ENCODE measurements at regions not wholly inside any gene's neighbourhood (a gene's known extent, or its start where the extent isn't known, plus 50 kb on each side); places are given as distances from the start of the nearest gene placed in this dataset.

DNA sequence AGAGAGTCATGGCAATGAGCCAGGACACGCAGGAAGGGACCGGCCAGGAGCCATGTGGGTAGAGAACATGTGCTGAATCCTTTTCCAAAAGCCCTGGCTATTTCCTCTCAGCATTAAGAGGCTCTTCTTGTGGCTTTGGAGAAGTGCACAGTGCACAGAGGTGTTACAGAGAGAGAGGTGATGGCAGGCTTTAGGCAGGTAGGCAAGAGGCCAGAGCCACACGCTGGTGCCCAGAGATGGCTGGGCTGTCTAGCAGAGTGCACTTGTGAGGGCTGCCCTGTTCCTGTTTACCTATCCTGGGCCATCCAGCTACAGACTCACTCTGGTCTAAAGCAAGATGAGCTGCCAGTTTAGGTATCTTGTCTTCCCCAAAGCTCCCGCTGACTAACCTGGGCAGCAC is 402.6 kb downstream of the OCA2 start:
- Histone ChIP-seq H3K4me1 (no peaks in the 10 kb centered on the region), H3K27me3 (replicated peaks in 1 of 7) (no peaks in the 10 kb centered on the region), H3K9me3 (peaks cover 0 to 21% (median 0%) of the 10 kb centered on the region in 8 donors), H3K4me3 (no peak overlapping the region), H3K36me3 (no peaks in the 10 kb centered on the region), H3K27ac (no peak overlapping the region)
- intact Hi-C loops (cut with DNase I; ENCODE audit: low total_unique reads), result no loop called here
- DNase-seq, result no peak
- TF ChIP-seq POLR2AphosphoS5 (IDR thresholded peaks at IDR 0.05) (no peak), POLR2A (IDR thresholded peaks at IDR 0.05) (no peak)
- TF ChIP-seq, protein P1, sequence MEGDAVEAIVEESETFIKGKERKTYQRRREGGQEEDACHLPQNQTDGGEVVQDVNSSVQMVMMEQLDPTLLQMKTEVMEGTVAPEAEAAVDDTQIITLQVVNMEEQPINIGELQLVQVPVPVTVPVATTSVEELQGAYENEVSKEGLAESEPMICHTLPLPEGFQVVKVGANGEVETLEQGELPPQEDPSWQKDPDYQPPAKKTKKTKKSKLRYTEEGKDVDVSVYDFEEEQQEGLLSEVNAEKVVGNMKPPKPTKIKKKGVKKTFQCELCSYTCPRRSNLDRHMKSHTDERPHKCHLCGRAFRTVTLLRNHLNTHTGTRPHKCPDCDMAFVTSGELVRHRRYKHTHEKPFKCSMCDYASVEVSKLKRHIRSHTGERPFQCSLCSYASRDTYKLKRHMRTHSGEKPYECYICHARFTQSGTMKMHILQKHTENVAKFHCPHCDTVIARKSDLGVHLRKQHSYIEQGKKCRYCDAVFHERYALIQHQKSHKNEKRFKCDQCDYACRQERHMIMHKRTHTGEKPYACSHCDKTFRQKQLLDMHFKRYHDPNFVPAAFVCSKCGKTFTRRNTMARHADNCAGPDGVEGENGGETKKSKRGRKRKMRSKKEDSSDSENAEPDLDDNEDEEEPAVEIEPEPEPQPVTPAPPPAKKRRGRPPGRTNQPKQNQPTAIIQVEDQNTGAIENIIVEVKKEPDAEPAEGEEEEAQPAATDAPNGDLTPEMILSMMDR (IDR thresholded peaks at IDR 0.05 in 8 of 11, conservative IDR thresholded peaks at IDR 0.05 in 3 of 11), result no peak
- WGBS, 5 donors, result 61 to 91% (median 89%) methylated on average over 4 of the region's 4 CpGs

DNA sequence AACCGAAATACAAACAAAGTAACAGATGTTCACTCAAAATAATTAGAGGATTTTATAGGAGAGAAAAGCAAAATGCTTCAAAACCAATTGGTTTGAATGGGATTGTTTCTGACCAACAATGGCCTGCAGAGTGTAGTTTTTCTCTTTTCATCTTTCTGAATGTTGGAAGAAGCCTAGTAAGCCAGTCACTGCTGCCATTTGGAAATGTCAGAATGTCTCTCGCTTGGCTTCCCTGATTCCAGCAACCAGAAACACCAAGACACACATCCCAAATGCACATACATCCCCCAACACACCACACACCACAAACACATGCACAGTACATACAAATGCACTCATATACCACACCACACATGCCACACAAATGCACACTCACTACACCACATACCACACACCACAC is 403.4 kb downstream of the OCA2 start:
- H3K27ac ChIP-seq, result no peak overlapping the region
- H3K27me3 ChIP-seq (replicated peaks in 1 of 7), result no peaks in the 10 kb centered on the region
- DNase-seq, result no peak
- TF ChIP-seq POLR2A (IDR thresholded peaks at IDR 0.05) (no peak), POLR2AphosphoS5 (IDR thresholded peaks at IDR 0.05) (no peak)
- TF ChIP-seq, protein P1 (IDR thresholded peaks at IDR 0.05 in 8 of 11, conservative IDR thresholded peaks at IDR 0.05 in 3 of 11), result no peak
- no peak overlapping the region for H3K4me3 ChIP-seq
- peaks cover 0 to 19% (median 0%) of the 10 kb centered on the region in 8 donors for H3K9me3 ChIP-seq
- WGBS, 5 donors, result 76 to 89% (median 86%) methylated on average over 2 of the region's 2 CpGs
- intact Hi-C loops (cut with DNase I; ENCODE audit: low total_unique reads), result no loop called here
- H3K36me3 ChIP-seq, result no peaks in the 10 kb centered on the region
- no peaks in the 10 kb centered on the region for H3K4me1 ChIP-seq

DNA sequence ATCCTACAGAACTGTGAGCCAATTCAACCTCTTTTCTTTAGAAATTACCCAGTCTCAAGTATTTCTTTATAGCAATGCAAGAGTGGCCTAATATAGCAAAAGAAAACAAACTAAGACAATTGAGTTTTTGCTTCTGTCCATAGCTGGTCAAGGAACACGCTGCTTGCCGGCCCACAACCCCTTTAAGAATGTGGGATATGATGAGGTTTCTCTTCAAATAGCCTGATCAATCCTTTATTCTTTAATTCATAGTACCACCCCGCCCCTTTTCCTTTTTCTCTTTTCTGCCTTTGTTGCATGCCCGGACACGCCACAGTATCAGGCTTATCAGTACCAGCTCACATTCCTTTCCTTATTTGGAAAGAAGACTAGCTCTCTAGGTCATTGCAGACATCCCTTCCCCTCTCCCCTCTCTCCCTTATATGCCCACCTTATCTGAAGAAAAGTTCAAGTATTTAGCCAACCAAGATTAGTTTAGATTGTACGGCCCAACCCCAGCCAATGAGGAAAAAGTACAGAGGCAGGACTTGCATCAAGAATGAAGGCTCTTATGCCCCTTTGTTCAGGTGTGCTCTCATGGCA is 404.5 kb downstream of the OCA2 start:
- TF ChIP-seq POLR2A (IDR thresholded peaks at IDR 0.05), result no peak
- no peak for TF ChIP-seq POLR2AphosphoS5 (IDR thresholded peaks at IDR 0.05)
- TF ChIP-seq, protein P1 (IDR thresholded peaks at IDR 0.05 in 8 of 11, conservative IDR thresholded peaks at IDR 0.05 in 3 of 11), result no peak
- DNase-seq, result no peak
- H3K36me3 ChIP-seq, result no peaks in the 10 kb centered on the region
- no peak overlapping the region for H3K4me3 ChIP-seq
- intact Hi-C loops (cut with DNase I; ENCODE audit: low total_unique reads), result no loop called here
- H3K9me3 ChIP-seq, result peaks cover 0 to 19% (median 0%) of the 10 kb centered on the region in 8 donors
- H3K4me1 ChIP-seq, result no peaks in the 10 kb centered on the region
- no peak overlapping the region for H3K27ac ChIP-seq
- WGBS, 5 donors, result 74 to 77% (median 75%) methylated on average over 6 of the region's 6 CpGs
- H3K27me3 ChIP-seq (replicated peaks in 1 of 7), result no peaks in the 10 kb centered on the region

DNA sequence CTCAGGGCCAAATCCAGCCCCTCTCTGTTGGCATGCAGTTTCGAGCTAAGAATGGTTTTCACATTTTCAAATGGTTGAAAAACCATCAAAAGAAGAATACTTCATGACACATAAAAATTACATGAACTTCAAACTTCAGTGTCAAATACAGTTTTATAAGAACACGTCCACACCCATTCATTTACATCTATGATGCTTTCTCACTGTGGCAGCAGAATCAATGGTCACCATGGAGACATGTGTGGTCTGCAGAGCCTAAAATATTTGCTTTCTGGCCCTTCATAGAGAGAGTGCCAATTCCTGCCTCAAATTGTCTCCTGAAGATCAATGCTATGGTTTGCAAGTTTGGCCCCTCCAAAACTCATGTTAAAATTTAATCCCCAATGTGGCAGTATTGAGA is 405.8 kb downstream of the OCA2 start:
- 73 to 82% (median 79%) methylated on average over 2 of the region's 2 CpGs for WGBS, 5 donors
- H3K27me3 ChIP-seq (replicated peaks in 1 of 7), result no peaks in the 10 kb centered on the region
- DNase-seq, result no peak
- no peaks in the 10 kb centered on the region for H3K36me3 ChIP-seq
- TF ChIP-seq POLR2A (IDR thresholded peaks at IDR 0.05) (no peak), POLR2AphosphoS5 (IDR thresholded peaks at IDR 0.05) (no peak)
- TF ChIP-seq, protein P1 (IDR thresholded peaks at IDR 0.05 in 8 of 11, conservative IDR thresholded peaks at IDR 0.05 in 3 of 11), result no peak
- H3K4me3 ChIP-seq, result no peak overlapping the region
- no peaks in the 10 kb centered on the region for H3K4me1 ChIP-seq
- no peak overlapping the region for H3K27ac ChIP-seq
- peaks cover 0 to 13% (median 0%) of the 10 kb centered on the region in 8 donors for H3K9me3 ChIP-seq
- intact Hi-C loops (cut with DNase I; ENCODE audit: low total_unique reads), result no loop called here

All from spleen (tissue), 11 donors.